Naive B cell (primary cell): ENCODE measurements at regions not wholly inside any gene's neighbourhood (a gene's known extent, or its start where the extent isn't known, plus 50 kb on each side); places are given as distances from the start of the nearest gene placed in this dataset.

Source experiments
- ATAC-seq, 2 donors: fragments of 150-1000 bp; cut with Tn5 transposase; 2 replicates each; pipeline ENCODE4 v1.10.0; 2021; ENCODE audit warnings: low read depth in 2 of 2, mild to moderate bottlenecking in 2 of 2, moderate library complexity in 2 of 2
- DNase-seq: peaks from one replicate; pipeline ENCODE4 v3.0.0; 2022
- H3K27ac Mint-ChIP-seq, 6 donors: one replicate each; pipeline ENCODE4 v1.8.0; 2020 to 2022; ENCODE audit warnings: mild to moderate bottlenecking in 6 of 6, mixed read lengths in 6 of 6, moderate library complexity in 5 of 6, inconsistent platforms in 2 of 6
- H3K27me3 Mint-ChIP-seq, 3 donors: one replicate each; pipeline ENCODE4 v1.8.0; 2021 to 2022; ENCODE audit warnings: mixed read lengths in 3 of 3, mild to moderate bottlenecking in 1 of 3
- H3K36me3 Mint-ChIP-seq, 2 donors: one replicate each; pipeline ENCODE4 v1.8.0; 2020 to 2022; ENCODE audit warnings: mixed read lengths in 2 of 2, inconsistent platforms in 1 of 2, mild to moderate bottlenecking in 1 of 2
- H3K4me1 Mint-ChIP-seq, 3 donors: one replicate each; pipeline ENCODE4 v1.8.0; 2020 to 2022; ENCODE audit warnings: mixed read lengths in 3 of 3, inconsistent platforms in 1 of 3, mild to moderate bottlenecking in 1 of 3, moderate library complexity in 1 of 3
- H3K4me3 Mint-ChIP-seq, 8 donors: one replicate each; pipeline ENCODE4 v1.8.0; 2020 to 2022; ENCODE audit warnings: mild to moderate bottlenecking in 8 of 8, mixed read lengths in 8 of 8, moderate library complexity in 8 of 8, inconsistent platforms in 2 of 8
- H3K9me3 Mint-ChIP-seq, 7 donors: one replicate each; pipeline ENCODE4 v1.8.0; 2020 to 2022; ENCODE audit warnings: mixed read lengths in 7 of 7, mild to moderate bottlenecking in 5 of 7, inconsistent platforms in 2 of 7, moderate library complexity in 1 of 7

GRCh38 chr15:95162967-95163531 lies 931.7 kb downstream of the MCTP2 start:
- Mint-ChIP-seq H3K4me1 (no peaks in the 10 kb centered on the region), H3K27ac (no peak overlapping the region), H3K27me3 (peaks cover 0 to 4% (median 0%) of the 10 kb centered on the region in 3 donors), H3K36me3 (no peaks in the 10 kb centered on the region), H3K4me3 (no peak overlapping the region), H3K9me3 (peaks cover 0 to 14% (median 4%) of the 10 kb centered on the region in 7 donors)
- ATAC-seq (no peak), DNase-seq (no peak)

- ATAC-seq (no peak), DNase-seq (no peak)
- Mint-ChIP-seq H3K9me3 (peaks cover 0 to 20% (median 4%) of the 10 kb centered on the region in 7 donors), H3K36me3 (peaks cover 0 to 3% of the 10 kb centered on the region in 2 donors), H3K4me3 (no peak overlapping the region), H3K27ac (no peak overlapping the region), H3K4me1 (no peaks in the 10 kb centered on the region), H3K27me3 (peaks cover 0 to 4% (median 0%) of the 10 kb centered on the region in 3 donors)
These were observed 936.8 kb downstream of the MCTP2 start for GRCh38 chr15:95168152-95168551.

- Mint-ChIP-seq H3K27ac (no peak overlapping the region), H3K4me1 (no peaks in the 10 kb centered on the region), H3K4me3 (no peak overlapping the region), H3K36me3 (peaks cover 0 to 3% of the 10 kb centered on the region in 2 donors), H3K27me3 (peaks cover 0 to 4% (median 4%) of the 10 kb centered on the region in 3 donors), H3K9me3 (peaks cover 0 to 20% (median 4%) of the 10 kb centered on the region in 7 donors)
- DNase-seq (no peak), ATAC-seq (no peak)
These were observed 937.6 kb downstream of the MCTP2 start for GRCh38 chr15:95168951-95169431.

- Mint-ChIP-seq H3K27me3 (peaks cover 0 to 4% (median 4%) of the 10 kb centered on the region in 3 donors), H3K4me3 (no peak overlapping the region), H3K27ac (no peak overlapping the region), H3K36me3 (peaks cover 0 to 3% of the 10 kb centered on the region in 2 donors), H3K4me1 (no peaks in the 10 kb centered on the region), H3K9me3 (peaks cover 0 to 20% (median 3%) of the 10 kb centered on the region in 7 donors)
- ATAC-seq (no peak), DNase-seq (no peak)
These were observed 938.4 kb downstream of the MCTP2 start for GRCh38 chr15:95169541-95170459.

- Mint-ChIP-seq H3K4me3 (no peak overlapping the region), H3K27ac (no peak overlapping the region), H3K9me3 (peaks cover 0 to 20% (median 0%) of the 10 kb centered on the region in 7 donors), H3K4me1 (no peaks in the 10 kb centered on the region), H3K27me3 (peaks cover 0 to 4% (median 4%) of the 10 kb centered on the region in 3 donors), H3K36me3 (peaks cover 0 to 3% of the 10 kb centered on the region in 2 donors)
- DNase-seq (no peak), ATAC-seq (no peak)
These were observed 939.4 kb downstream of the MCTP2 start for GRCh38 chr15:95170561-95171380.

GRCh38 chr15:95171564-95171963 lies 940.2 kb downstream of the MCTP2 start:
- peaks cover 0 to 3% of the 10 kb centered on the region in 2 donors for H3K36me3 Mint-ChIP-seq
- no peaks in the 10 kb centered on the region for H3K4me1 Mint-ChIP-seq
- H3K4me3 Mint-ChIP-seq, result no peak overlapping the region
- peaks cover 0 to 14% (median 0%) of the 10 kb centered on the region in 7 donors for H3K9me3 Mint-ChIP-seq
- ATAC-seq, result no peak
- H3K27me3 Mint-ChIP-seq, result peaks cover 0 to 4% (median 4%) of the 10 kb centered on the region in 3 donors
- no peak overlapping the region for H3K27ac Mint-ChIP-seq
- no peak for DNase-seq

GRCh38 chr15:95174301-95175259 lies 943.2 kb downstream of the MCTP2 start:
- no peak overlapping the region for H3K4me3 Mint-ChIP-seq
- H3K27me3 Mint-ChIP-seq, result peaks cover 0 to 4% (median 0%) of the 10 kb centered on the region in 3 donors
- H3K36me3 Mint-ChIP-seq, result no peaks in the 10 kb centered on the region
- H3K27ac Mint-ChIP-seq, result no peak overlapping the region
- DNase-seq, result no peak
- peaks cover 0 to 11% (median 0%) of the 10 kb centered on the region in 7 donors for H3K9me3 Mint-ChIP-seq
- ATAC-seq, result no peak
- no peaks in the 10 kb centered on the region for H3K4me1 Mint-ChIP-seq

GRCh38 chr15:95175914-95176658 lies 944.7 kb downstream of the MCTP2 start:
- Mint-ChIP-seq H3K36me3 (no peaks in the 10 kb centered on the region), H3K27me3 (peaks cover 0 to 4% (median 0%) of the 10 kb centered on the region in 3 donors), H3K4me1 (no peaks in the 10 kb centered on the region), H3K27ac (no peak overlapping the region), H3K4me3 (no peak overlapping the region), H3K9me3 (peaks cover 0 to 19% (median 7%) of the 10 kb centered on the region in 7 donors)
- ATAC-seq (no peak), DNase-seq (no peak)

GRCh38 chr15:95176794-95177577 lies 945.6 kb downstream of the MCTP2 start:
- H3K4me3 Mint-ChIP-seq, result no peak overlapping the region
- DNase-seq (no peak), ATAC-seq (no peak)
- H3K36me3 Mint-ChIP-seq, result no peaks in the 10 kb centered on the region
- no peak overlapping the region for H3K27ac Mint-ChIP-seq
- H3K27me3 Mint-ChIP-seq, result peaks cover 0 to 4% (median 0%) of the 10 kb centered on the region in 3 donors
- peaks cover 0 to 20% (median 7%) of the 10 kb centered on the region in 7 donors for H3K9me3 Mint-ChIP-seq
- no peaks in the 10 kb centered on the region for H3K4me1 Mint-ChIP-seq

- Mint-ChIP-seq H3K36me3 (no peaks in the 10 kb centered on the region), H3K27me3 (no peaks in the 10 kb centered on the region), H3K4me1 (no peaks in the 10 kb centered on the region), H3K27ac (no peak overlapping the region), H3K9me3 (peaks cover 0 to 20% (median 7%) of the 10 kb centered on the region in 7 donors), H3K4me3 (no peak overlapping the region)
- DNase-seq (no peak), ATAC-seq (no peak)
These were observed 949.2 kb downstream of the MCTP2 start for GRCh38 chr15:95180530-95180929.

- H3K27me3 Mint-ChIP-seq, result no peaks in the 10 kb centered on the region
These were observed 950.7 kb downstream of the MCTP2 start for GRCh38 chr15:95182091-95182490.

More at GRCh38 chr15:95182091-95182490, 950.7 kb downstream of the MCTP2 start:
- Mint-ChIP-seq H3K9me3 (peaks cover 0 to 22% (median 9%) of the 10 kb centered on the region in 7 donors), H3K27ac (no peak overlapping the region), H3K36me3 (no peaks in the 10 kb centered on the region), H3K4me3 (no peak overlapping the region), H3K4me1 (no peaks in the 10 kb centered on the region)
- DNase-seq, result no peak
- no peak for ATAC-seq
